Gastrocnemius medialis (tissue), 4 donors: ENCODE measurements at regions not wholly inside any gene's neighbourhood (a gene's known extent, or its start where the extent isn't known, plus 50 kb on each side); places are given as distances from the start of the nearest gene placed in this dataset.
A peak's percentile ranks its signal among the peaks of the same experiment; 100 is the strongest.
"Not testable (repeated sequence)": the region's sequence is repeated elsewhere in the genome, so short reads cannot be mapped to it uniquely, and the experiment has no call there.

Experiments
- ATAC-seq, 2 donors: fragments of 150-250 bp; one replicate each; pipeline ENCODE4 v1.9.1; 2016
- DNase-seq, 2 donors: peaks; one replicate each; pipeline ENCODE4 v3.0.0-alpha.2; 2019
- H3K27ac ChIP-seq, 4 donors: fragments of 200-600 bp; sonication (generic); 1 replicate in 1 of 4; 2 replicates in 3 of 4; pipeline ENCODE4 v1.5.1; 2016 to 2018; ENCODE audit warnings: mild to moderate bottlenecking in 2 of 4, moderate library complexity in 1 of 4
- H3K27me3 ChIP-seq, 3 donors: fragments of 200-600 bp; sonication (generic) in 2 of 3; 1 replicate in 1 of 3; 2 replicates in 2 of 3; pipeline versions ENCODE4 v1.5.1 to v1.6.0; 2016 to 2019; ENCODE audit warnings: mild to moderate bottlenecking in 1 of 3, moderate library complexity in 1 of 3
- H3K36me3 ChIP-seq, 2 donors: fragments of 200-600 bp; sonication (generic) in 1 of 2; one replicate each; pipeline ENCODE4 v1.5.1; 2017 to 2018
- H3K4me1 ChIP-seq, 2 donors: fragments of 200-600 bp; sonication (generic) in 1 of 2; one replicate each; pipeline ENCODE4 v1.5.1; 2016 to 2017; ENCODE audit warnings: mild to moderate bottlenecking in 2 of 2
- H3K4me3 ChIP-seq, 4 donors: fragments of 200-600 bp; sonication (generic) in 3 of 4; 1 replicate in 1 of 4; 2 replicates in 3 of 4; pipeline ENCODE4 v1.5.1; 2016 to 2019; ENCODE audit warnings: mild to moderate bottlenecking in 2 of 4
- H3K9me3 ChIP-seq, 3 donors: fragments of 200-600 bp; sonication (generic) in 2 of 3; 1 replicate in 1 of 3; 2 replicates in 2 of 3; pipeline ENCODE4 v1.5.1; 2016 to 2019
- CTCF ChIP-seq, 5 experiments: fragments of 450-650 bp in 3 of 5; fragments of 200-600 bp in 2 of 5; sonication (generic) in 2 of 5; IDR thresholded peaks in 4 of 5; conservative IDR thresholded peaks in 1 of 5; 1 replicate in 4 of 5; 2 replicates in 1 of 5; pipeline ENCODE4 v1.5.1; 2016 to 2019; ENCODE audit warnings: antibody characterized with exemption in 5 of 5, mild to moderate bottlenecking in 3 of 5, moderate library complexity in 3 of 5
- POLR2A ChIP-seq, 2 donors: fragments of 450-650 bp; IDR thresholded peaks; one replicate each; pipeline ENCODE4 v1.6.1; 2017; ENCODE audit warnings: antibody characterized with exemption in 2 of 2, mild to moderate bottlenecking in 2 of 2, moderate library complexity in 2 of 2
- in situ Hi-C, 4 donors: fragments of 200-750 bp; cut with MboI; loops; one replicate each; pipeline versions ENCODE4 v1.15.0 to v1.8.0; 2017; ENCODE audit warnings: low sequenced_read_pairs in 4 of 4
- intact Hi-C: fragments of 100-400 bp; cut with DNase I; formaldehyde crosslinking; loops from one replicate; pipeline ENCODE4 v1.15.1; 2023; ENCODE audit warnings: low total_unique reads

DNA sequence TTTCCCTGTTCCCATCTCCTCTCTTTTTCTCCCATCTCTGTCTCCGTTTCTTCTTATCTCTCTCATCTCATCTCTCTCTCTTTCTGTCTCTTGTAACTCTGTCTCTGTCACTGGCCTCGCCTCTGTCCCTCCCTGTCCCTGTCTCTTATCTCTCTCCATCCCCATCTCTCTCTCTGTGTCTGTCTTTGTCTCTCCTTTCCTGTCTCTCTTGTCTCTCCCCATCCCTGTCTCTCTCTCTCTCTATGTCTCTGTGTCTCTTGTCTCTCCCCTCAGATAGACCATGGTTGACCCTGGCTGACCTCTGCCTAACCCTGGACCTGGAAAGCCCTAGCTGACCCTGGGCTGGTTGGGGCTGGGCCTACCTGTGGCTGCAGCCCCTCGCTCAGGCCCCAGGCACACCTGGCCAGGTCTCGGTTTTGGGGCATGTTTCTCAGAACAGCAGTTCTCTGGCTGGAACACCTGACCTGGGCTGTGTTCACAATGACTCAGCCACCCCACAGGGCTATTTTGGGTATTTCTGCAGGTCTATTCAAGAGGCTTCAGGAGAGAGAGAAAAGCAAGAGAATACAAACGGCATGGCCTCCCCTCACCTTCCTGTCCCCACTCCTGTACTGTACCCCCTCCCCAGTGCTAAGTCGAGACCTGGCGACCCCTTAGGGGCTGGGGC, 174.4 kb downstream of the TMEM121 start:
- Histone ChIP-seq H3K27me3 (no peaks in the 10 kb centered on the region), H3K4me3 (no peak overlapping the region), H3K27ac (no peak overlapping the region), H3K4me1 (no peaks in the 10 kb centered on the region), H3K9me3 (no peaks in the 10 kb centered on the region), H3K36me3 (no peaks in the 10 kb centered on the region)
- DNase-seq = no peak
- peak in 1 of 2 donors; percentile 54 for ATAC-seq
- in situ Hi-C loops (no loop called here), intact Hi-C loops (loop anchor here (5.0 kb wide), 1 partner anchor 118 kb away; no protein-coding TSS in a partner anchor)
- TF ChIP-seq POLR2A (IDR thresholded peaks at IDR 0.05) (no peak), CTCF (IDR thresholded peaks at IDR 0.05 in 4 of 5, conservative IDR thresholded peaks at IDR 0.05 in 1 of 5) (no peak)

DNA sequence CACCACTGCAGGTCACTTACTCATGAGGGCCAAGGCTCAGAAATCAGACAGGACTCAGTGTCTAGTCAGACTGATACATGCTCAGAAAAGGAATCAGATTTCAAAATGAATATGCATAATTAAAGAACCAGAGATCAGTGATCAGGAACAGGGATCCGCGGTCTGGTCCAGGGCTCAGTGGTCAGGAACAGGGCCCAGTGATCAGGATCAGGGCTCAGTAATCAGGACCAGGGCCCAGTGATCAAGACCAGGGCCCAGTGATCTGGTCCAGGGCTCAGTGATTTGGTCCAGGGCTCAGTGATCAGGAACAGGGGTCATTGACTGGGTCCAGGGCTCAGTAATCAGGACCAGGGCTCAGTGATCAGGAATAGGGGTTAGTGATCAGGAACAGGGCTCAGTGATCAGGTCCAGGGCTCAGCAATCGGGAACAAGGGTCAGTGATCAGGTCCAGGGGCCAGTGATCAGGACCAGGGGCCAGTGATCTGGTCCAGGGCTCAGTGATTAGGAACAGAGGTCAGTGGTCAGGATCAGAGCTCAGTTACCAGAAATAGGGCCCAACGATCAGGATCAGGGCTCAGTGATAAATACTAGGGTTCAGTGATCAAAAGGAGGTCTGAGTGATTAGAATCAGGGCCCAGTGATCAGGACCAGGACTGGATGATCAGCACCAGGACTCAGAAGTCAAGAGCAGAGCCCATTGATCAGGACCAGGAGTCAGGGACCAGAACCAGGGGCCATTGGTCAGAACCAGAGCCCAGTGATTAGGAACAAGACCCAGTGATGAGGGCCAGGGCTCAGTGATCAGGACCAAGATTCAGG, 175.3 kb downstream of the TMEM121 start:
- no peak for ATAC-seq
- H3K27ac ChIP-seq = no peak overlapping the region

DNA sequence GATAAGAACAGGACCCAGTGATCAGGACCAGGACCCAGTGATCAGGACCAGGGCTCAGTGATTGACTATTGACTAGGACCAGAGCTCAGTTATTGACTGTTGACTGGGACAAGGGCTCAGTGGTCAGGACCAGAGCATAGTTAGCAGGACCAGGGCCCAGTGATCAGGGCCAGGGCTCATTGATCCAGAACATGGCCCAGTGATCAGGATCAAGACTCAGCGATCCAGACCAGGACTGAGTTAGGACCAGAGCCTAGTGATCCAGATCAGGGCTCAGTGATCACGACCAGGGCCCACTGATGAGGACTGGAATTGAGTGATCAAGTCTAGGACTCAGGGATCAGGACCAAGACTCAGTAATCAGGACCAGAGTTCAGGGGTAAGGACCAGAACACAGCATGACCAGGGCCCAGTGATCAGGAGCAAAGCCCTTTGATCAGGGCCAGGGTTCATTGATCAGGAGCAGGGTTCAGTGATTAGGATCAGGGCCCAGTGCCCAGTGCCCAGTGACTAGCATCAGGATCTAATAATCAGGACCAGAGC, 176.0 kb downstream of the TMEM121 start:
- Histone ChIP-seq H3K4me3 (no peak overlapping the region), H3K27me3 (no peaks in the 10 kb centered on the region), H3K9me3 (no peaks in the 10 kb centered on the region), H3K27ac (no peak overlapping the region), H3K4me1 (no peaks in the 10 kb centered on the region), H3K36me3 (no peaks in the 10 kb centered on the region)
- no peak for ATAC-seq
- TF ChIP-seq POLR2A (IDR thresholded peaks at IDR 0.05) = no peak
- no peak for TF ChIP-seq CTCF (IDR thresholded peaks at IDR 0.05 in 4 of 5, conservative IDR thresholded peaks at IDR 0.05 in 1 of 5)
- no peak for DNase-seq
- intact Hi-C loops (loop anchor here (5.0 kb wide), 1 partner anchor 120 kb away; no protein-coding TSS in a partner anchor), in situ Hi-C loops (no loop called here)

More for the DNA sequence above, 175.3 kb downstream of the TMEM121 start:
- DNase-seq = no peak
- Histone ChIP-seq H3K9me3 (no peaks in the 10 kb centered on the region), H3K4me3 (no peak overlapping the region), H3K27me3 (no peaks in the 10 kb centered on the region), H3K36me3 (no peaks in the 10 kb centered on the region), H3K4me1 (no peaks in the 10 kb centered on the region)
- no peak for TF ChIP-seq CTCF (IDR thresholded peaks at IDR 0.05 in 4 of 5, conservative IDR thresholded peaks at IDR 0.05 in 1 of 5)
- no peak for TF ChIP-seq POLR2A (IDR thresholded peaks at IDR 0.05)
- intact Hi-C loops = loop anchor here (5.0 kb wide), 1 partner anchor 119 kb away; no protein-coding TSS in a partner anchor
- in situ Hi-C loops = no loop called here

DNA sequence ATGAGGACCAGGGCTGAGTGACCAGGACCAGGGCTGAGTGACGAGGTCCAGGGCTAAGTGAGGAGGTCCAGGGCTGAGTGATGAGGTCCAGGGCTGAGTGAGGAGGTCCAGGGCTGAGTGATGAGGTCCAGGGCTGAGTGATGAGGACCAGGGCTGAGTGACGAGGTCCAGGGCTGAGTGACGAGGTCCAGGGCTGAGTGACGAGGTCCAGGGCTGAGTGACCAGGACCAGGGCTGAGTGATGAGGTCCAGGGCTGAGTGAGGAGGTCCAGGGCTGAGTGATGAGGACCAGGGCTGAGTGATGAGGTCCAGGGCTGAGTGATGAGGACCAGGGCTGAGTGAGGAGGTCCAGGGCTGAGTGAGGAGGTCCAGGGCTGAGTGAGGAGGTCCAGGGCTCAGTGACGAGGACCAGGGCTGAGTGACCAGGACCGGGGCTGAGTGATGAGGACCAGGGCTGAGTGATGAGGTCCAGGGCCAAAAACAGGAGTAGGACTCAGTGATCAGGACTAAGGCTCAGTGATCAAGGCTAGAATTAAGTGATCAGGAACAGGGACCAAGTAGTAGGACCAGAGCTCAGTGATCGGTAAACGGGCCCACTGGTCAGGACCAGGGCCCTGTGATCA, 176.8 kb downstream of the TMEM121 start:
- intact Hi-C loops = loop anchor here (5.0 kb wide), 1 partner anchor 121 kb away; no protein-coding TSS in a partner anchor
- H3K4me3 ChIP-seq, in situ Hi-C loops, H3K9me3 ChIP-seq, H3K27me3 ChIP-seq, DNase-seq, ATAC-seq, H3K4me1 ChIP-seq, H3K27ac ChIP-seq, H3K36me3 ChIP-seq: not testable (repeated sequence)

DNA sequence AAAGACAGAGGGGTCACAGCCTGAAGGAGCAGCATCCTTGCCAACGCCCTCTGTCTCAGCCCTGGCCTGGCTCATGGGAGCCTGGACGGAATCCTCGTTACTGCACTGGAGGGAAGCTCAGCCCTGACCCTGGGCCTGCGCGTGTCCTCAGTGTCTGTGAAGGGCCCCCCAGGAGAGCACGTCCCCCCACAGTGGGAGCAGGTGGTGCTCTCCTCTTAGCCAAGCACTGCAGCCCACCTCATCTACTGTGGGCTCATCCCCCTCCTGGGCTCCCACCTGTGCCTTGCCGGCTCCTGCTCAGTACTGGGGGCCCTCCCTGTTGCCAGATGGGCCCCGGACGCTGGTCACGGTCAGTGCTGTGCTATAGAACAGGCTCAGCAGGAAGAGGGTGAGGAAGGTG, 177.7 kb downstream of the TMEM121 start:
- H3K4me3 ChIP-seq, DNase-seq, H3K36me3 ChIP-seq, H3K27ac ChIP-seq, in situ Hi-C loops, H3K4me1 ChIP-seq, H3K9me3 ChIP-seq, ATAC-seq, H3K27me3 ChIP-seq: not testable (repeated sequence)
- intact Hi-C loops = loop anchor here (5.0 kb wide), 1 partner anchor 122 kb away; no protein-coding TSS in a partner anchor

- H3K27me3 ChIP-seq, ATAC-seq, H3K4me1 ChIP-seq, H3K36me3 ChIP-seq, H3K4me3 ChIP-seq, in situ Hi-C loops, H3K9me3 ChIP-seq, H3K27ac ChIP-seq, DNase-seq: not testable (repeated sequence)
- intact Hi-C loops = loop anchor here (5.0 kb wide), 1 partner anchor 122 kb away; no protein-coding TSS in a partner anchor
Observed at GRCh38 chr14:105704492-105704891, 178.1 kb downstream of the TMEM121 start.

DNA sequence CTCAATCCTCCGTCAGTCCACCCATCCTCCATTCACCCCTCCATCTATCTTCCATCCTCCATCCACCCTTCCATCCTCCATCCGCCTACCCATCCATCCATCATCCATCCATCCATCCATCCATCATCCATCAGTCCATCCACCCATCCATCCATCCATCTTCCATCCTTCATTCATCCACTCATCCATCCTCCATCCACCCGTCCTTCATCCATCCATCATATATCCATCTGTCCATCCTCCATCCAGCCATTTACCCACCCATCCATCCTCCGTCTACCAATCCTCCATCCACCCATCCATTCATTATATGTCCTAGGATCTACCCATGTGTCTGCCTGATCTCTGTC, 179.1 kb downstream of the TMEM121 start:
- H3K36me3 ChIP-seq, H3K4me1 ChIP-seq, DNase-seq, intact Hi-C loops, ATAC-seq, H3K9me3 ChIP-seq, in situ Hi-C loops, H3K27ac ChIP-seq, H3K4me3 ChIP-seq, H3K27me3 ChIP-seq: not testable (repeated sequence)
